WTC11 (cell line): ENCODE measurements at regions not wholly inside any gene's neighbourhood (a gene's known extent, or its start where the extent isn't known, plus 50 kb on each side); places are given as distances from the start of the nearest gene placed in this dataset.

Experiments used
- ATAC-seq: fragments of 200-7000 bp; cut with Tn5 transposase; 2 replicates; pipeline ENCODE4 v1.10.0; 2021; ENCODE audit warnings: mild to moderate bottlenecking, moderate library complexity
- CTCF ChIA-PET: fragments of 300-600 bp; sonication (Branson Sonifier 250); formaldehyde crosslinking; loops from one replicate; lab custom pipeline; 2021; ENCODE audit warnings: antibody characterized with exemption; lab: Charles Lee
- POLR2A ChIA-PET: fragments of 350-600 bp; sonication (Branson Sonifier 250); formaldehyde crosslinking; loops from one replicate; lab custom pipeline; 2021; ENCODE audit warnings: antibody characterized with exemption; lab: Charles Lee
- DNase-seq: peaks from one replicate; pipeline ENCODE4 v3.0.0; 2021; ENCODE audit warnings: low spot score
- H3K27ac Mint-ChIP-seq: 2 replicates; pipeline ENCODE4 v1.8.0; 2021; ENCODE audit warnings: mixed read lengths
- H3K27me3 Mint-ChIP-seq: 2 replicates; pipeline ENCODE4 v1.8.0; 2021; ENCODE audit warnings: low read depth, mild to moderate bottlenecking, moderate library complexity, mixed read lengths
- H3K36me3 Mint-ChIP-seq: 2 replicates; pipeline ENCODE4 v1.8.0; 2021; ENCODE audit warnings: mixed read lengths
- H3K4me1 Mint-ChIP-seq: 2 replicates; pipeline ENCODE4 v1.8.0; 2022; ENCODE audit warnings: mixed read lengths
- H3K4me3 Mint-ChIP-seq: 2 replicates; pipeline ENCODE4 v1.8.0; 2021; ENCODE audit warnings: mild to moderate bottlenecking, moderate library complexity, mixed read lengths
- H3K9me3 Mint-ChIP-seq: 2 replicates; pipeline ENCODE4 v1.8.0; 2021; ENCODE audit warnings: mixed read lengths
- ETV6 ChIP-seq: sonication (generic); formaldehyde crosslinking; IDR thresholded peaks from 2 replicates; pipeline ENCODE4 v1.8.1; 2022; ENCODE audit warnings: mild to moderate bottlenecking, missing genetic modification reagents
- GTF2I ChIP-seq: fragments of 250-450 bp; sonication (Bioruptor Pico); conservative IDR thresholded peaks from 2 replicates; pipeline ENCODE4 v1.4.0; 2021; ENCODE audit warnings: mild to moderate bottlenecking
- NFATC4 ChIP-seq: fragments of 250-450 bp; sonication (Bioruptor Pico); IDR thresholded peaks from 2 replicates; pipeline ENCODE4 v1.9.0; 2021; ENCODE audit warnings: mild to moderate bottlenecking
- NR2C2 ChIP-seq: sonication (generic); formaldehyde crosslinking; IDR thresholded peaks from 2 replicates; pipeline ENCODE4 v1.8.0; 2022; ENCODE audit warnings: mild to moderate bottlenecking, missing genetic modification reagents
- PRRX2 ChIP-seq: fragments of 250-450 bp; sonication (Bioruptor Pico); IDR thresholded peaks from 2 replicates; pipeline ENCODE4 v1.8.0; 2021; ENCODE audit warnings: mild to moderate bottlenecking
- RELA ChIP-seq: sonication (generic); formaldehyde crosslinking; IDR thresholded peaks from 2 replicates; pipeline ENCODE4 v1.8.1; 2022; ENCODE audit warnings: missing genetic modification reagents, mild to moderate bottlenecking, borderline replicate concordance
- SOX15 ChIP-seq: fragments of 250-450 bp; sonication (Bioruptor Pico); IDR thresholded peaks from 2 replicates; pipeline ENCODE4 v1.9.0; 2021; ENCODE audit warnings: mild to moderate bottlenecking
- TP53 ChIP-seq: sonication (generic); formaldehyde crosslinking; IDR thresholded peaks from 2 replicates; pipeline ENCODE4 v1.8.1; 2023; ENCODE audit warnings: mild to moderate bottlenecking, missing genetic modification reagents
- ZNF138 ChIP-seq: sonication (generic); formaldehyde crosslinking; conservative IDR thresholded peaks from 2 replicates; pipeline ENCODE4 v1.8.1; 2022; ENCODE audit warnings: mild to moderate bottlenecking, moderate library complexity, missing genetic modification reagents
- ZNF396 ChIP-seq: fragments of 250-450 bp; sonication (Bioruptor Pico); IDR thresholded peaks from 2 replicates; pipeline ENCODE4 v1.8.0; 2021; ENCODE audit warnings: mild to moderate bottlenecking, moderate library complexity, borderline replicate concordance
- ZNF423 ChIP-seq: fragments of 250-450 bp; sonication (Bioruptor Pico); IDR thresholded peaks from 2 replicates; pipeline ENCODE4 v2.1.2; 2022; ENCODE audit warnings: mild to moderate bottlenecking, moderate library complexity
- ZNF671 ChIP-seq: fragments of 250-450 bp; sonication (Bioruptor Pico); IDR thresholded peaks from 2 replicates; pipeline ENCODE4 v1.8.0; 2021; ENCODE audit warnings: mild to moderate bottlenecking
- TF ChIP-seq, protein P1 (sequence below): sonication (generic); formaldehyde crosslinking; IDR thresholded peaks from 2 replicates; pipeline ENCODE4 v1.8.0; 2023; ENCODE audit warnings: mild to moderate bottlenecking, missing genetic modification reagents
- TF ChIP-seq, protein P2 (sequence below): fragments of 250-450 bp; sonication (Bioruptor Pico); IDR thresholded peaks from 2 replicates; pipeline ENCODE4 v1.9.0; 2021; ENCODE audit warnings: mild to moderate bottlenecking
- TF ChIP-seq, protein P3 (sequence below): sonication (generic); formaldehyde crosslinking; IDR thresholded peaks from 2 replicates; pipeline ENCODE4 v1.8.1; 2023; ENCODE audit warnings: mild to moderate bottlenecking, moderate library complexity, missing genetic modification reagents
- TF ChIP-seq, protein P4 (sequence below): sonication (generic); formaldehyde crosslinking; conservative IDR thresholded peaks from 2 replicates; pipeline ENCODE4 v1.8.1; 2023; ENCODE audit warnings: mild to moderate bottlenecking, low read depth, missing genetic modification reagents, moderate library complexity
- TF ChIP-seq, protein P5 (sequence below): sonication (generic); formaldehyde crosslinking; IDR thresholded peaks from 2 replicates; pipeline ENCODE4 v1.8.0; 2022; ENCODE audit warnings: mild to moderate bottlenecking, missing genetic modification reagents

DNA sequence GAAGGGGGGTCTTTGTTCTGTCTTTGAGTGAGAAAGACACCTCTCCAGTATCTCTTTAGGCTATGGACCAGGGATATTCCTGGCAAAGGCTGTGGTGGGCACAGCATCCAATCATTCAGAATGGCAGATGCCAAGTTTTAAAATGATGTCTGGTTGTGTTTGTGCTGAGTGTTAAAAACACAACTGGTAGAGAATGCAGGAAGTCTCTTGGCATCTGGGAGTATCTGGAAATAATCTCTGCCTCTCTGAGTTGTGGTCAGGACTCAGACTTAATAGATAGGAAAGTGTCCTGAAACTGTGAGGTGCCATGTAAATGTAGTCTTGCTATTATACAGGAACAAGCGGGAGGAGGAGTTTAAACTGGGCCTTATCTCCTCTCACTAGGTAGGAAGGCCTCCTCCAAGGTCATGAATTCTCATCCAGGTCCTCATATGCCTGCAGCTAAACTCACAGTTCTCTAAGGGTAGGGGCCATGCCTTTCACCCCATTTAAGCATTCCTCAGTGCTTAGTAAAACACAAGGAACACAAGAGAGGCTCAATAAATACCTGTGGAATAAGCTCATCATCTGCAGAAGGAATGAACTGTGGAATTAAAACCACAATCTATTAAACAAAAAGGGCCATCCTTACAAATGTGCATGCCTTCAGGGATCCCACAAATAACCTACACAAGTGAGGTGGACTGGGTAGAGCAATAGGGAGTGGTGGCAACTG is 317.6 kb downstream of the CBLN1 start:
- TF ChIP-seq RELA (CRISPR knock-in tag) (no peak), ZNF138 (CRISPR knock-in tag) (no peak), GTF2I (CRISPR knock-in tag) (no peak)
- TF ChIP-seq, protein P1, sequence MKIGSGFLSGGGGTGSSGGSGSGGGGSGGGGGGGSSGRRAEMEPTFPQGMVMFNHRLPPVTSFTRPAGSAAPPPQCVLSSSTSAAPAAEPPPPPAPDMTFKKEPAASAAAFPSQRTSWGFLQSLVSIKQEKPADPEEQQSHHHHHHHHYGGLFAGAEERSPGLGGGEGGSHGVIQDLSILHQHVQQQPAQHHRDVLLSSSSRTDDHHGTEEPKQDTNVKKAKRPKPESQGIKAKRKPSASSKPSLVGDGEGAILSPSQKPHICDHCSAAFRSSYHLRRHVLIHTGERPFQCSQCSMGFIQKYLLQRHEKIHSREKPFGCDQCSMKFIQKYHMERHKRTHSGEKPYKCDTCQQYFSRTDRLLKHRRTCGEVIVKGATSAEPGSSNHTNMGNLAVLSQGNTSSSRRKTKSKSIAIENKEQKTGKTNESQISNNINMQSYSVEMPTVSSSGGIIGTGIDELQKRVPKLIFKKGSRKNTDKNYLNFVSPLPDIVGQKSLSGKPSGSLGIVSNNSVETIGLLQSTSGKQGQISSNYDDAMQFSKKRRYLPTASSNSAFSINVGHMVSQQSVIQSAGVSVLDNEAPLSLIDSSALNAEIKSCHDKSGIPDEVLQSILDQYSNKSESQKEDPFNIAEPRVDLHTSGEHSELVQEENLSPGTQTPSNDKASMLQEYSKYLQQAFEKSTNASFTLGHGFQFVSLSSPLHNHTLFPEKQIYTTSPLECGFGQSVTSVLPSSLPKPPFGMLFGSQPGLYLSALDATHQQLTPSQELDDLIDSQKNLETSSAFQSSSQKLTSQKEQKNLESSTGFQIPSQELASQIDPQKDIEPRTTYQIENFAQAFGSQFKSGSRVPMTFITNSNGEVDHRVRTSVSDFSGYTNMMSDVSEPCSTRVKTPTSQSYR (CRISPR knock-in tag), result no peak
- TF ChIP-seq, all 79 proteins: peak for 0
- Mint-ChIP-seq H3K27ac (no peak overlapping the region), H3K4me1 (peaks cover 6% of the 10 kb centered on the region; the same call in 1 of the 2 replicates), H3K4me3 (no peak overlapping the region), H3K36me3 (peaks cover 5% of the 10 kb centered on the region), H3K9me3 (peaks cover 23% of the 10 kb centered on the region), H3K27me3 (peaks cover 75% of the 10 kb centered on the region)
- CTCF ChIA-PET, result no interaction called here
- DNase-seq, result no peak
- ATAC-seq, result no peak
- POLR2A ChIA-PET, result no interaction called here

DNA sequence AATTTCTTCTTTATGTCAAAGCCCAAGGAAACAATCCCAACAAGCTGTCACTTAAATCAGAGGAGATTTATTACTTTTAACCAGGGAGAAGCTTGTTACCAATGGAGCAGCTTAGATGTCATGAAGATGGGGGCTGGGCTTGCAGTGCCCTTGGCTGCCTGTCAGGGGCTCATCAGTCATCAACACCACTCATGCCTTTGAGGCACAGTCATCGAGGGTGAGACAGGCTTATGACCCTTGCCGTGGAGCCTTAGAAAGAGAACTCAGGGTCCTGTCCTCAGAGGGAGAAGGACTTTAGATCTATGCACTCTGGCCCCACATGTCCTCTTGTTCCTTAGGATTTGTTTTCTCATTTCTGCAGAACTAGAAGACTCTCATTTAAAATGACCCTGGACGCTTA is 318.3 kb downstream of the CBLN1 start:
- ChIA-PET POLR2A (no interaction called here), CTCF (no interaction called here)
- Mint-ChIP-seq H3K27me3 (peaks cover 79% of the 10 kb centered on the region), H3K27ac (no peak overlapping the region), H3K9me3 (peaks cover 23% of the 10 kb centered on the region), H3K36me3 (peaks cover 5% of the 10 kb centered on the region), H3K4me1 (peaks cover 6% of the 10 kb centered on the region; the same call in 1 of the 2 replicates), H3K4me3 (no peak overlapping the region)
- ATAC-seq (no peak), DNase-seq (no peak)
- TF ChIP-seq ZNF423 (CRISPR knock-in tag), result no peak
- TF ChIP-seq TP53 (CRISPR knock-in tag), result no peak
- TF ChIP-seq ETV6, result no peak
- TF ChIP-seq ZNF396 (CRISPR knock-in tag), result no peak
- TF ChIP-seq RELA (CRISPR knock-in tag), result no peak
- TF ChIP-seq ZNF671 (CRISPR knock-in tag), result no peak
- no peak for TF ChIP-seq SOX15 (CRISPR knock-in tag)
- TF ChIP-seq, protein P2, sequence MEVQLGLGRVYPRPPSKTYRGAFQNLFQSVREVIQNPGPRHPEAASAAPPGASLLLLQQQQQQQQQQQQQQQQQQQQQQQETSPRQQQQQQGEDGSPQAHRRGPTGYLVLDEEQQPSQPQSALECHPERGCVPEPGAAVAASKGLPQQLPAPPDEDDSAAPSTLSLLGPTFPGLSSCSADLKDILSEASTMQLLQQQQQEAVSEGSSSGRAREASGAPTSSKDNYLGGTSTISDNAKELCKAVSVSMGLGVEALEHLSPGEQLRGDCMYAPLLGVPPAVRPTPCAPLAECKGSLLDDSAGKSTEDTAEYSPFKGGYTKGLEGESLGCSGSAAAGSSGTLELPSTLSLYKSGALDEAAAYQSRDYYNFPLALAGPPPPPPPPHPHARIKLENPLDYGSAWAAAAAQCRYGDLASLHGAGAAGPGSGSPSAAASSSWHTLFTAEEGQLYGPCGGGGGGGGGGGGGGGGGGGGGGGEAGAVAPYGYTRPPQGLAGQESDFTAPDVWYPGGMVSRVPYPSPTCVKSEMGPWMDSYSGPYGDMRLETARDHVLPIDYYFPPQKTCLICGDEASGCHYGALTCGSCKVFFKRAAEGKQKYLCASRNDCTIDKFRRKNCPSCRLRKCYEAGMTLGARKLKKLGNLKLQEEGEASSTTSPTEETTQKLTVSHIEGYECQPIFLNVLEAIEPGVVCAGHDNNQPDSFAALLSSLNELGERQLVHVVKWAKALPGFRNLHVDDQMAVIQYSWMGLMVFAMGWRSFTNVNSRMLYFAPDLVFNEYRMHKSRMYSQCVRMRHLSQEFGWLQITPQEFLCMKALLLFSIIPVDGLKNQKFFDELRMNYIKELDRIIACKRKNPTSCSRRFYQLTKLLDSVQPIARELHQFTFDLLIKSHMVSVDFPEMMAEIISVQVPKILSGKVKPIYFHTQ (CRISPR knock-in tag), result no peak
- TF ChIP-seq NFATC4 (CRISPR knock-in tag), result no peak
- TF ChIP-seq, protein P3, sequence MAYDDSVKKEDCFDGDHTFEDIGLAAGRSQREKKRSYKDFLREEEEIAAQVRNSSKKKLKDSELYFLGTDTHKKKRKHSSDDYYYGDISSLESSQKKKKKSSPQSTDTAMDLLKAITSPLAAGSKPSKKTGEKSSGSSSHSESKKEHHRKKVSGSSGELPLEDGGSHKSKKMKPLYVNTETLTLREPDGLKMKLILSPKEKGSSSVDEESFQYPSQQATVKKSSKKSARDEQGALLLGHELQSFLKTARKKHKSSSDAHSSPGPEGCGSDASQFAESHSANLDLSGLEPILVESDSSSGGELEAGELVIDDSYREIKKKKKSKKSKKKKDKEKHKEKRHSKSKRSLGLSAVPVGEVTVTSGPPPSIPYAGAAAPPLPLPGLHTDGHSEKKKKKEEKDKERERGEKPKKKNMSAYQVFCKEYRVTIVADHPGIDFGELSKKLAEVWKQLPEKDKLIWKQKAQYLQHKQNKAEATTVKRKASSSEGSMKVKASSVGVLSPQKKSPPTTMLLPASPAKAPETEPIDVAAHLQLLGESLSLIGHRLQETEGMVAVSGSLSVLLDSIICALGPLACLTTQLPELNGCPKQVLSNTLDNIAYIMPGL (CRISPR knock-in tag), result no peak
- TF ChIP-seq, protein P4, sequence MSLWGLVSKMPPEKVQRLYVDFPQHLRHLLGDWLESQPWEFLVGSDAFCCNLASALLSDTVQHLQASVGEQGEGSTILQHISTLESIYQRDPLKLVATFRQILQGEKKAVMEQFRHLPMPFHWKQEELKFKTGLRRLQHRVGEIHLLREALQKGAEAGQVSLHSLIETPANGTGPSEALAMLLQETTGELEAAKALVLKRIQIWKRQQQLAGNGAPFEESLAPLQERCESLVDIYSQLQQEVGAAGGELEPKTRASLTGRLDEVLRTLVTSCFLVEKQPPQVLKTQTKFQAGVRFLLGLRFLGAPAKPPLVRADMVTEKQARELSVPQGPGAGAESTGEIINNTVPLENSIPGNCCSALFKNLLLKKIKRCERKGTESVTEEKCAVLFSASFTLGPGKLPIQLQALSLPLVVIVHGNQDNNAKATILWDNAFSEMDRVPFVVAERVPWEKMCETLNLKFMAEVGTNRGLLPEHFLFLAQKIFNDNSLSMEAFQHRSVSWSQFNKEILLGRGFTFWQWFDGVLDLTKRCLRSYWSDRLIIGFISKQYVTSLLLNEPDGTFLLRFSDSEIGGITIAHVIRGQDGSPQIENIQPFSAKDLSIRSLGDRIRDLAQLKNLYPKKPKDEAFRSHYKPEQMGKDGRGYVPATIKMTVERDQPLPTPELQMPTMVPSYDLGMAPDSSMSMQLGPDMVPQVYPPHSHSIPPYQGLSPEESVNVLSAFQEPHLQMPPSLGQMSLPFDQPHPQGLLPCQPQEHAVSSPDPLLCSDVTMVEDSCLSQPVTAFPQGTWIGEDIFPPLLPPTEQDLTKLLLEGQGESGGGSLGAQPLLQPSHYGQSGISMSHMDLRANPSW, result no peak
- TF ChIP-seq PRRX2 (CRISPR knock-in tag), result no peak
- TF ChIP-seq NR2C2 (CRISPR knock-in tag), result no peak
- TF ChIP-seq, protein P5, sequence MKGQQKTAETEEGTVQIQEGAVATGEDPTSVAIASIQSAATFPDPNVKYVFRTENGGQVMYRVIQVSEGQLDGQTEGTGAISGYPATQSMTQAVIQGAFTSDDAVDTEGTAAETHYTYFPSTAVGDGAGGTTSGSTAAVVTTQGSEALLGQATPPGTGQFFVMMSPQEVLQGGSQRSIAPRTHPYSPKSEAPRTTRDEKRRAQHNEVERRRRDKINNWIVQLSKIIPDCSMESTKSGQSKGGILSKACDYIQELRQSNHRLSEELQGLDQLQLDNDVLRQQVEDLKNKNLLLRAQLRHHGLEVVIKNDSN (CRISPR knock-in tag), result no peak
